CD14-positive monocyte (primary cell): ENCODE measurements at regions not wholly inside any gene's neighbourhood (a gene's known extent, or its start where the extent isn't known, plus 50 kb on each side); places are given as distances from the start of the nearest gene placed in this dataset.

ENCODE experiments used
- DNase-seq, 3 donors: peaks; one replicate each; pipeline ENCODE4 v3.0.0-alpha.2; 2011 to 2022
- H2AFZ ChIP-seq: 2 replicates; pipeline ENCODE4 v1.6.0; 2012; ENCODE audit warnings: mild to moderate bottlenecking, low read depth, low read length, inconsistent platforms; ENCODE audit not compliant: insufficient read depth, poor library complexity, severe bottlenecking
- H3K27ac ChIP-seq, 2 donors: 1 replicate in 1 of 2; 2 replicates in 1 of 2; pipeline ENCODE4 v1.5.1; 2012 to 2013; ENCODE audit warnings: low read length in 2 of 2, control low read depth in 1 of 2, inconsistent platforms in 1 of 2, low read depth in 1 of 2, mild to moderate bottlenecking in 1 of 2
- H3K27me3 ChIP-seq, 2 donors: one replicate each; pipeline versions ENCODE4 v1.6.0 to v1.6.1; 2011 to 2013; ENCODE audit warnings: low read length in 2 of 2; ENCODE audit not compliant: control insufficient read depth in 2 of 2, insufficient read depth in 2 of 2
- H3K36me3 ChIP-seq, 2 donors: replicated peaks in 1 of 2; 1 replicate in 1 of 2; 2 replicates in 1 of 2; pipeline versions ENCODE4 v1.5.1 to v1.6.1; 2012 to 2013; ENCODE audit warnings: low read length in 2 of 2, control low read depth in 1 of 2, inconsistent platforms in 1 of 2, mild to moderate bottlenecking in 1 of 2; ENCODE audit not compliant: insufficient read depth in 2 of 2, control insufficient read depth in 1 of 2
- H3K4me1 ChIP-seq, 2 donors: 1 replicate in 1 of 2; 2 replicates in 1 of 2; pipeline versions ENCODE4 v1.5.1 to v1.6.1; 2012 to 2013; ENCODE audit warnings: low read length in 2 of 2, control low read depth in 1 of 2, inconsistent platforms in 1 of 2, mild to moderate bottlenecking in 1 of 2, moderate library complexity in 1 of 2; ENCODE audit not compliant: insufficient read depth in 2 of 2, control insufficient read depth in 1 of 2
- H3K4me2 ChIP-seq: replicated peaks from 2 replicates; pipeline ENCODE3; 2012; ENCODE audit warnings: low read length, moderate library complexity, mild to moderate bottlenecking; ENCODE audit not compliant: poor library complexity, severe bottlenecking; ENCODE audit errors: extremely low read depth
- H3K4me3 ChIP-seq, 3 experiments: fragments of 200-600 bp in 1 of 3; sonication (generic) in 1 of 3; replicated peaks in 1 of 3; 1 replicate in 2 of 3; 2 replicates in 1 of 3; pipeline ENCODE4 v1.5.1; 2011 to 2013; ENCODE audit warnings: low read length in 3 of 3, mild to moderate bottlenecking in 3 of 3, control low read depth in 2 of 3, low read depth in 2 of 3, inconsistent platforms in 1 of 3, moderate library complexity in 1 of 3
- H3K79me2 ChIP-seq: 2 replicates; pipeline ENCODE4 v1.6.0; 2012; ENCODE audit warnings: mild to moderate bottlenecking, control low read depth, inconsistent platforms, low read length, moderate library complexity; ENCODE audit not compliant: insufficient read depth
- H3K9ac ChIP-seq: 2 replicates; pipeline ENCODE4 v1.6.0; 2017; ENCODE audit warnings: low read length, mild to moderate bottlenecking; ENCODE audit not compliant: insufficient read depth, poor library complexity, severe bottlenecking
- H3K9me3 ChIP-seq, 2 donors: replicated peaks in 1 of 2; 1 replicate in 1 of 2; 2 replicates in 1 of 2; pipeline versions ENCODE4 v1.5.1 to v1.6.1; 2012 to 2013; ENCODE audit warnings: low read length in 2 of 2, control low read depth in 1 of 2; ENCODE audit not compliant: control insufficient read depth in 1 of 2, insufficient read depth in 1 of 2
- H4K20me1 ChIP-seq: 2 replicates; pipeline ENCODE4 v1.6.0; 2012; ENCODE audit warnings: mild to moderate bottlenecking, low read length, control low read depth, moderate library complexity; ENCODE audit not compliant: insufficient read depth
- H3K27ac Mint-ChIP-seq, 7 donors: one replicate each; pipeline ENCODE4 v1.8.0; 2020; ENCODE audit warnings: mild to moderate bottlenecking in 7 of 7, mixed read lengths in 7 of 7, moderate library complexity in 6 of 7, inconsistent platforms in 2 of 7
- H3K27me3 Mint-ChIP-seq, 3 donors: one replicate each; pipeline ENCODE4 v1.8.0; 2021 to 2022; ENCODE audit warnings: low read depth in 3 of 3, mild to moderate bottlenecking in 3 of 3, mixed read lengths in 3 of 3, moderate library complexity in 3 of 3, inconsistent platforms in 1 of 3
- H3K36me3 Mint-ChIP-seq, 2 donors: one replicate each; pipeline ENCODE4 v1.8.0; 2020; ENCODE audit warnings: mixed read lengths in 2 of 2, inconsistent platforms in 1 of 2, mild to moderate bottlenecking in 1 of 2
- H3K4me1 Mint-ChIP-seq: one replicate; pipeline ENCODE4 v1.8.0; 2020; ENCODE audit warnings: mild to moderate bottlenecking, mixed read lengths
- H3K4me3 Mint-ChIP-seq, 2 donors: one replicate each; pipeline ENCODE4 v1.8.0; 2020; ENCODE audit warnings: mild to moderate bottlenecking in 2 of 2, mixed read lengths in 2 of 2, moderate library complexity in 1 of 2
- H3K9me3 Mint-ChIP-seq, 7 donors: one replicate each; pipeline ENCODE4 v1.8.0; 2020 to 2022; ENCODE audit warnings: mixed read lengths in 7 of 7, mild to moderate bottlenecking in 6 of 7, moderate library complexity in 6 of 7, inconsistent platforms in 2 of 7
- CTCF ChIP-seq: fragments of 200-600 bp; IDR thresholded peaks from one replicate; pipeline ENCODE4 v1.8.0; 2022; ENCODE audit warnings: antibody characterized with exemption, mild to moderate bottlenecking
- intact Hi-C, 2 donors: fragments of 100-400 bp; cut with micrococcal nuclease; formaldehyde crosslinking; loops; one replicate each; pipeline versions ENCODE4 v1.15.0 to v1.15.1; 2023

GRCh38 chr5:117133198-117133597 is 558.6 kb upstream of the SEMA6A start:
- no peaks in the 10 kb centered on the region for H3K4me1 Mint-ChIP-seq
- Histone ChIP-seq H3K79me2 (no peaks in the 10 kb centered on the region), H2AFZ (no peak overlapping the region), H3K9me3 (peaks cover 0 to 3% of the 10 kb centered on the region in 2 donors), H3K4me2 (no peak overlapping the region), H3K4me1 (no peaks in the 10 kb centered on the region), H3K27ac (no peak overlapping the region), H3K36me3 (no peaks in the 10 kb centered on the region), H3K4me3 (no peak overlapping the region), H4K20me1 (no peaks in the 10 kb centered on the region), H3K27me3 (no peaks in the 10 kb centered on the region), H3K9ac (no peak overlapping the region)
- peaks cover 0 to 8% (median 5%) of the 10 kb centered on the region in 7 donors for H3K9me3 Mint-ChIP-seq
- no peak overlapping the region for H3K27ac Mint-ChIP-seq
- TF ChIP-seq CTCF, result no peak
- DNase-seq, result no peak
- H3K36me3 Mint-ChIP-seq, result no peaks in the 10 kb centered on the region
- no peak overlapping the region for H3K4me3 Mint-ChIP-seq
- H3K27me3 Mint-ChIP-seq, result no peaks in the 10 kb centered on the region
- intact Hi-C loops, result no loop called here

GRCh38 chr5:117131876-117132275 is 557.3 kb upstream of the SEMA6A start:
- no peak overlapping the region for H3K4me3 Mint-ChIP-seq
- H3K27me3 Mint-ChIP-seq, result no peaks in the 10 kb centered on the region
- intact Hi-C loops, result no loop called here
- no peaks in the 10 kb centered on the region for H3K27me3 ChIP-seq
- H3K4me1 Mint-ChIP-seq, result no peaks in the 10 kb centered on the region
- peaks cover 0 to 7% of the 10 kb centered on the region in 2 donors for H3K9me3 ChIP-seq
- no peak overlapping the region for H3K4me3 ChIP-seq
- H3K4me1 ChIP-seq, result no peaks in the 10 kb centered on the region
- H3K79me2 ChIP-seq, result no peaks in the 10 kb centered on the region
- TF ChIP-seq CTCF, result no peak
- H3K36me3 ChIP-seq, result no peaks in the 10 kb centered on the region
- no peak overlapping the region for H3K4me2 ChIP-seq
- no peaks in the 10 kb centered on the region for H4K20me1 ChIP-seq
- H3K9me3 Mint-ChIP-seq, result peaks cover 0 to 10% (median 3%) of the 10 kb centered on the region in 7 donors
- H3K9ac ChIP-seq, result no peak overlapping the region
- H2AFZ ChIP-seq, result no peak overlapping the region
- no peaks in the 10 kb centered on the region for H3K36me3 Mint-ChIP-seq
- no peak overlapping the region for H3K27ac ChIP-seq
- H3K27ac Mint-ChIP-seq, result no peak overlapping the region
- no peak for DNase-seq
